OCI-LY7 (cell line): ENCODE measurements at regions not wholly inside any gene's neighbourhood (a gene's known extent, or its start where the extent isn't known, plus 50 kb on each side); places are given as distances from the start of the nearest gene placed in this dataset.

Experiments used
- BruUV-seq: library from RNA; stranded (reverse); fragments of 400-500 nt; replicated peaks from 2 replicates; lab custom pipeline; 2021; lab: Mats Ljungman, UMichigan
- CTCF ChIA-PET: fragments of 300-600 bp; sonication (Branson Sonifier 250); formaldehyde crosslinking; loops from one replicate; lab custom pipeline; 2022; ENCODE audit warnings: antibody characterized with exemption; ENCODE audit not compliant: unreplicated experiment; lab: Charles Lee
- POLR2A ChIA-PET: fragments of 300-600 bp; sonication (Branson Sonifier 250); formaldehyde crosslinking; loops from one replicate; lab custom pipeline; 2022; ENCODE audit warnings: antibody characterized with exemption; lab: Charles Lee
- DNase-seq: peaks from one replicate; pipeline ENCODE4 v3.0.0-alpha.2; 2015; ENCODE audit warnings: low spot score
- H2AFZ ChIP-seq: fragments of 200-600 bp; sonication (generic), shearing (Covaris generic); 2 replicates; pipeline ENCODE4 v1.6.1; 2014; ENCODE audit warnings: mild to moderate bottlenecking, antibody characterized with exemption, low read length, moderate library complexity
- H3K27ac ChIP-seq: fragments of 200-600 bp; sonication (generic); 2 replicates; pipeline ENCODE4 v1.5.1; 2014; ENCODE audit warnings: mixed run types, low read depth, mild to moderate bottlenecking, moderate library complexity, low read length, inconsistent platforms; ENCODE audit not compliant: poor library complexity, severe bottlenecking
- H3K36me3 ChIP-seq: fragments of 200-600 bp; sonication (generic); 2 replicates; pipeline ENCODE4 v1.6.1; 2014; ENCODE audit warnings: mild to moderate bottlenecking, antibody characterized with exemption, low read length, moderate library complexity, mixed read lengths; ENCODE audit not compliant: insufficient read depth
- H3K4me1 ChIP-seq: fragments of 200-600 bp; sonication (generic); 2 replicates; pipeline ENCODE4 v1.5.1; 2014; ENCODE audit warnings: mild to moderate bottlenecking, low read length; ENCODE audit not compliant: insufficient read depth, poor library complexity, severe bottlenecking
- H3K4me2 ChIP-seq: fragments of 200-600 bp; sonication (generic); 2 replicates; pipeline ENCODE4 v1.6.1; 2014; ENCODE audit warnings: mild to moderate bottlenecking, low read length
- H3K4me3 ChIP-seq: fragments of 200-600 bp; sonication (generic); 2 replicates; pipeline ENCODE4 v1.5.1; 2014; ENCODE audit warnings: mild to moderate bottlenecking, low read depth, low read length; ENCODE audit not compliant: poor library complexity, severe bottlenecking
- H3K79me2 ChIP-seq: fragments of 200-600 bp; sonication (generic); 2 replicates; pipeline ENCODE4 v1.6.1; 2016; ENCODE audit warnings: low read depth, mild to moderate bottlenecking, low read length, moderate library complexity, mixed read lengths; ENCODE audit not compliant: insufficient read depth
- H3K9me2 ChIP-seq: fragments of 200-600 bp; sonication (generic); 2 replicates; pipeline ENCODE4 v1.6.1; 2016; ENCODE audit warnings: mild to moderate bottlenecking, low read length, mixed read lengths; ENCODE audit not compliant: insufficient read depth
- H3K9me3 ChIP-seq: fragments of 200-600 bp; sonication (generic); 2 replicates; pipeline ENCODE4 v1.6.1; 2014; ENCODE audit warnings: mild to moderate bottlenecking, mixed run types, low read length, mixed read lengths
- H4K20me1 ChIP-seq: fragments of 200-600 bp; sonication (generic); 2 replicates; pipeline ENCODE4 v1.6.1; 2014; ENCODE audit warnings: mild to moderate bottlenecking, antibody characterized with exemption, low read length, moderate library complexity, mixed read lengths; ENCODE audit not compliant: insufficient read depth
- EZH2phosphoT487 ChIP-seq: fragments of 200-600 bp; sonication (generic); IDR thresholded peaks from 2 replicates; pipeline ENCODE4 v1.6.1; 2018; ENCODE audit warnings: low read depth, borderline replicate concordance, mild to moderate bottlenecking, mixed run types, antibody characterized with exemption, low read length, moderate library complexity, mixed read lengths
- intact Hi-C: fragments of 100-400 bp; cut with micrococcal nuclease; formaldehyde crosslinking; loops from one replicate; pipeline ENCODE4 v1.10.0; 2022; ENCODE audit not compliant: unreplicated experiment
- TF ChIP-seq, protein P1 (sequence below): fragments of 200-600 bp; sonication (generic); conservative IDR thresholded peaks from 2 replicates; pipeline ENCODE4 v1.5.1; 2014; ENCODE audit warnings: mild to moderate bottlenecking, antibody characterized with exemption, low read length, moderate library complexity, mixed read lengths

- H3K4me3 ChIP-seq, result no peak overlapping the region
- TF ChIP-seq, protein P1, sequence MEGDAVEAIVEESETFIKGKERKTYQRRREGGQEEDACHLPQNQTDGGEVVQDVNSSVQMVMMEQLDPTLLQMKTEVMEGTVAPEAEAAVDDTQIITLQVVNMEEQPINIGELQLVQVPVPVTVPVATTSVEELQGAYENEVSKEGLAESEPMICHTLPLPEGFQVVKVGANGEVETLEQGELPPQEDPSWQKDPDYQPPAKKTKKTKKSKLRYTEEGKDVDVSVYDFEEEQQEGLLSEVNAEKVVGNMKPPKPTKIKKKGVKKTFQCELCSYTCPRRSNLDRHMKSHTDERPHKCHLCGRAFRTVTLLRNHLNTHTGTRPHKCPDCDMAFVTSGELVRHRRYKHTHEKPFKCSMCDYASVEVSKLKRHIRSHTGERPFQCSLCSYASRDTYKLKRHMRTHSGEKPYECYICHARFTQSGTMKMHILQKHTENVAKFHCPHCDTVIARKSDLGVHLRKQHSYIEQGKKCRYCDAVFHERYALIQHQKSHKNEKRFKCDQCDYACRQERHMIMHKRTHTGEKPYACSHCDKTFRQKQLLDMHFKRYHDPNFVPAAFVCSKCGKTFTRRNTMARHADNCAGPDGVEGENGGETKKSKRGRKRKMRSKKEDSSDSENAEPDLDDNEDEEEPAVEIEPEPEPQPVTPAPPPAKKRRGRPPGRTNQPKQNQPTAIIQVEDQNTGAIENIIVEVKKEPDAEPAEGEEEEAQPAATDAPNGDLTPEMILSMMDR, result no peak
- no peak for TF ChIP-seq EZH2phosphoT487
- H4K20me1 ChIP-seq, result no peaks in the 10 kb centered on the region
- no peak for DNase-seq
- intact Hi-C loops, result no loop called here
- H3K79me2 ChIP-seq, result no peaks in the 10 kb centered on the region
- no peak overlapping the region for H3K4me2 ChIP-seq
- no peaks in the 10 kb centered on the region for H3K9me2 ChIP-seq
- H2AFZ ChIP-seq, result no peak overlapping the region
- no TSS peak for BruUV-seq
- CTCF ChIA-PET, result no interaction called here
- no peaks in the 10 kb centered on the region for H3K9me3 ChIP-seq
- no peak overlapping the region for H3K27ac ChIP-seq
- H3K4me1 ChIP-seq, result no peaks in the 10 kb centered on the region
- no peaks in the 10 kb centered on the region for H3K36me3 ChIP-seq
- POLR2A ChIA-PET, result no interaction called here
Observed at GRCh38 chr6:167756597-167756996, 70.1 kb upstream of the AFDN start.

GRCh38 chr6:167757249-167757648 is 69.5 kb upstream of the AFDN start:
- DNase-seq, result no peak
- no TSS peak for BruUV-seq
- no peak overlapping the region for H2AFZ ChIP-seq
- H3K9me3 ChIP-seq, result no peaks in the 10 kb centered on the region
- TF ChIP-seq, protein P1, result no peak
- no peak for TF ChIP-seq EZH2phosphoT487
- H3K4me1 ChIP-seq, result no peaks in the 10 kb centered on the region
- no peak overlapping the region for H3K27ac ChIP-seq
- H3K4me2 ChIP-seq, result no peak overlapping the region
- no peak overlapping the region for H3K4me3 ChIP-seq
- H4K20me1 ChIP-seq, result no peaks in the 10 kb centered on the region
- intact Hi-C loops, result no loop called here
- ChIA-PET POLR2A (no interaction called here), CTCF (no interaction called here)
- no peaks in the 10 kb centered on the region for H3K9me2 ChIP-seq
- no peaks in the 10 kb centered on the region for H3K36me3 ChIP-seq
- no peaks in the 10 kb centered on the region for H3K79me2 ChIP-seq

- no peak overlapping the region for H3K4me2 ChIP-seq
- intact Hi-C loops, result no loop called here
- H3K9me3 ChIP-seq, result no peaks in the 10 kb centered on the region
- H3K36me3 ChIP-seq, result no peaks in the 10 kb centered on the region
- no peaks in the 10 kb centered on the region for H3K79me2 ChIP-seq
- BruUV-seq, result no TSS peak
- ChIA-PET CTCF (no interaction called here), POLR2A (no interaction called here)
- TF ChIP-seq, protein P1, result no peak
- TF ChIP-seq EZH2phosphoT487, result no peak
- no peak for DNase-seq
- H3K4me1 ChIP-seq, result no peaks in the 10 kb centered on the region
- H3K27ac ChIP-seq, result no peak overlapping the region
- no peak overlapping the region for H3K4me3 ChIP-seq
- H2AFZ ChIP-seq, result no peak overlapping the region
- no peaks in the 10 kb centered on the region for H3K9me2 ChIP-seq
- no peaks in the 10 kb centered on the region for H4K20me1 ChIP-seq
Observed at GRCh38 chr6:167757821-167758220, 68.9 kb upstream of the AFDN start.
